K562 (cell line): ENCODE measurements at regions not wholly inside any gene's neighbourhood (a gene's known extent, or its start where the extent isn't known, plus 50 kb on each side); places are given as distances from the start of the nearest gene placed in this dataset.

Experiments
- ATAC-seq: fragments of 200-7000 bp; cut with Tn5 transposase; 3 replicates; pipeline ENCODE4 v1.9.1; 2020; ENCODE audit warnings: moderate library complexity
- BruUV-seq: library from RNA; stranded (reverse); fragments of 400-500 nt; replicated peaks from 2 replicates; lab custom pipeline; 2021; lab: Mats Ljungman, UMichigan
- CTCF ChIA-PET: fragments of 300-600 bp; formaldehyde crosslinking; extraction: SDS; loops from one replicate; lab custom pipeline; 2021; ENCODE audit warnings: low intra/inter-chr PET ratio; lab: Yijun Ruan, JAX
- POLR2A ChIA-PET: fragments of 300-600, 350-650 bp; sonication (Branson Sonifier 250); formaldehyde crosslinking; extraction: SDS; loops from one replicate; lab custom pipeline; 2021; ENCODE audit warnings: antibody characterized with exemption, inconsistent platforms; lab: Yijun Ruan, JAX
- DNase-seq, 4 experiments: peaks; one replicate each; pipeline versions ENCODE4 v3.0.0 to v3.0.0-alpha.2; 2011 to 2018; ENCODE audit warnings: low spot score in 3 of 4, mixed read lengths in 3 of 4; ENCODE audit errors: extremely low read depth in 1 of 4
- FAIRE-seq: peaks from 2 replicates; lab custom pipeline; 2011; peaks lifted over from hg19 to GRCh38; lab: Jason Lieb, UNC
- H2AFZ ChIP-seq: 2 replicates; pipeline ENCODE4 v1.6.0; 2011; ENCODE audit warnings: low read depth, low read length, control low read depth, inconsistent platforms
- H3K27ac ChIP-seq: fragments of 200-600 bp; 3 replicates; pipeline ENCODE4 v1.8.0; 2011; ENCODE audit warnings: low read depth, mild to moderate bottlenecking, control low read depth, inconsistent platforms, low read length, moderate library complexity, mixed read lengths; ENCODE audit errors: extremely low read depth
- H3K27me3 ChIP-seq, 2 experiments: fragments of 300-600 bp in 1 of 2; 2 replicates in 1 of 2; 3 replicates in 1 of 2; pipeline versions ENCODE4 v1.6.0 to v1.8.0; 2011; ENCODE audit warnings: inconsistent platforms in 2 of 2, low read length in 2 of 2, mild to moderate bottlenecking in 1 of 2, mixed read lengths in 1 of 2, moderate library complexity in 1 of 2; ENCODE audit not compliant: control insufficient read depth in 2 of 2, insufficient read depth in 2 of 2
- H3K36me3 ChIP-seq: fragments of 300-600 bp; 3 replicates; pipeline ENCODE4 v1.8.0; 2011; ENCODE audit warnings: mild to moderate bottlenecking, low read length, inconsistent platforms; ENCODE audit not compliant: control insufficient read depth, insufficient read depth
- H3K4me1 ChIP-seq, 2 experiments: fragments of 200-600 bp in 1 of 2; replicated peaks in 1 of 2; 2 replicates in 1 of 2; 3 replicates in 1 of 2; pipeline versions ENCODE4 v1.5.1 to v1.8.0; 2011; ENCODE audit warnings: inconsistent platforms in 2 of 2, low read length in 2 of 2, mild to moderate bottlenecking in 1 of 2, mixed read lengths in 1 of 2, moderate library complexity in 1 of 2; ENCODE audit not compliant: control insufficient read depth in 2 of 2, insufficient read depth in 2 of 2
- H3K4me2 ChIP-seq: 2 replicates; pipeline ENCODE4 v1.6.1; 2011; ENCODE audit warnings: low read length, control low read depth, inconsistent platforms, mixed read lengths; ENCODE audit not compliant: insufficient read depth
- H3K4me3 ChIP-seq: fragments of 200-600 bp; sonication (generic), shearing (Covaris generic); 2 replicates; pipeline ENCODE4 v1.5.1; 2016; ENCODE audit warnings: control low read depth, inconsistent platforms
- H3K79me2 ChIP-seq: fragments of 200-600 bp; 3 replicates; pipeline ENCODE4 v1.8.0; 2011; ENCODE audit warnings: low read length, inconsistent platforms; ENCODE audit not compliant: control insufficient read depth, insufficient read depth
- H3K9ac ChIP-seq, 2 experiments: 2 replicates each; pipeline versions ENCODE4 v1.6.0 to v1.6.1; 2011; ENCODE audit warnings: low read depth in 2 of 2, low read length in 2 of 2, control low read depth in 1 of 2, inconsistent platforms in 1 of 2, mild to moderate bottlenecking in 1 of 2, mixed read lengths in 1 of 2; ENCODE audit not compliant: insufficient read depth in 1 of 2
- H3K9me1 ChIP-seq: one replicate; pipeline ENCODE4 v1.6.0; 2011; ENCODE audit warnings: inconsistent platforms, mild to moderate bottlenecking, low read length, moderate library complexity; ENCODE audit not compliant: control insufficient read depth, insufficient read depth
- H3K9me3 ChIP-seq: replicated peaks from 2 replicates; pipeline ENCODE4 v1.5.1; 2011; ENCODE audit warnings: low read depth, low read length, inconsistent platforms; ENCODE audit not compliant: control insufficient read depth, insufficient read depth
- H4K20me1 ChIP-seq: replicated peaks from 2 replicates; pipeline ENCODE4 v1.6.1; 2011; ENCODE audit warnings: low read length, inconsistent platforms, mixed read lengths; ENCODE audit not compliant: control insufficient read depth, insufficient read depth
- BACH1 ChIP-seq: fragments of 200-800 bp; sonication (Bioruptor generic); IDR thresholded peaks from 2 replicates; pipeline ENCODE4 v1.6.1; 2016; ENCODE audit warnings: missing genetic modification characterization, missing compliant biosample characterization
- CEBPG ChIP-seq, 3 experiments: fragments of 200-800 bp in 1 of 3; sonication (Bioruptor generic) in 1 of 3; sonication (generic) in 1 of 3; formaldehyde crosslinking in 1 of 3; IDR thresholded peaks in 2 of 3; conservative IDR thresholded peaks in 1 of 3; 2 replicates each; pipeline versions ENCODE4 v1.6.1 to v1.8.0; 2016 to 2022; ENCODE audit warnings: missing compliant biosample characterization in 2 of 3, missing genetic modification characterization in 2 of 3, mild to moderate bottlenecking in 1 of 3, missing genetic modification reagents in 1 of 3
- NFATC3 ChIP-seq: fragments of 450-650 bp; IDR thresholded peaks from 2 replicates; pipeline ENCODE4 v1.6.1; 2017; ENCODE audit warnings: mild to moderate bottlenecking
- NFIX ChIP-seq: fragments of 250-450 bp; sonication (Bioruptor Pico); IDR thresholded peaks from 2 replicates; pipeline ENCODE4 v1.4.0; 2020; ENCODE audit warnings: low read depth, mild to moderate bottlenecking, moderate library complexity
- PTRF ChIP-seq: fragments of 450-650 bp; IDR thresholded peaks from 2 replicates; pipeline ENCODE4 v1.6.1; 2016; ENCODE audit warnings: mild to moderate bottlenecking, missing genetic modification characterization, missing compliant biosample characterization
- RFX1 ChIP-seq: fragments of 450-650 bp; IDR thresholded peaks from 2 replicates; pipeline ENCODE4 v1.6.1; 2016; ENCODE audit warnings: mild to moderate bottlenecking, moderate library complexity
- ZNF197 ChIP-seq: fragments of 200-800 bp; sonication (Bioruptor generic); IDR thresholded peaks from 2 replicates; pipeline ENCODE4 v1.6.1; 2016; ENCODE audit warnings: low read depth, missing genetic modification characterization, missing compliant biosample characterization
- WGBS: fragments of 100-300 bp; shearing (Covaris generic); methylation state at CpG from one replicate; pipeline ENCODE4 v1.1.6; 2016; ENCODE audit warnings: low coverage, mixed read lengths; ENCODE audit not compliant: insufficient coverage; ENCODE audit errors: missing lambda C conversion rate; 5-methylcytosine and 5-hydroxymethylcytosine counted together
- in situ Hi-C: fragments of 300-500 bp; cut with MboI; formaldehyde crosslinking; loops from 4 replicates; pipeline ENCODE4 v1.15.0; 2018; ENCODE audit warnings: inconsistent platforms, mixed read lengths
- intact Hi-C: fragments of 100-400 bp; cut with micrococcal nuclease; formaldehyde crosslinking; loops from 2 replicates; pipeline ENCODE4 v1.14.2; 2022
- TF ChIP-seq, protein P1 (sequence below): fragments of 250-450 bp; sonication (Bioruptor Pico); IDR thresholded peaks from 2 replicates; pipeline ENCODE4 v1.5.0; 2022; ENCODE audit warnings: mild to moderate bottlenecking

DNA sequence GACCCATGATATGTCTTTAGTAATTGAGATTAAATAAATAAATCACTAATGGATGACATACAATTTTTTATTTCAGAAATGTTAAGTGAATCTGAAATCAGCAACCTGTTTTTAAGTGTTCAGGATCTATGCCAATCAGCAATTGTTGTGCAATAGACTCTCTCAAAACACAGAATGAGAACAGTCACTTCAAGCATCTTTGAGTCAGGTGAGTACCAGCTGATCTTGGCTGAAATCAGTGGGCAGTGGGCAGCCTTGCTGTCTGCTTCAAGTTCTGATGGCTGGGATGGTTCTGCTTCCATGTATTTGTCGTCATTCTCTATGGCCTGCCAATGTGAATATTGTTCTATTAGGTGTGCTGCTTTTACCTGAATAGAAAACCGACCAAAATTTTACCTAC, 82.3 kb upstream of the NRG3 start:
- BruUV-seq: no TSS peak
- TF ChIP-seq CEBPG (CRISPR knock-in tag; IDR thresholded peaks at IDR 0.05) (no peak), CEBPG (tag; conservative IDR thresholded peaks at IDR 0.05 in 1 of 2, IDR thresholded peaks at IDR 0.05 in 1 of 2) (peak in 1 of 2 experiments; percentile 59; a peak in 2 of 4 replicates), PTRF (no peak)
- TF ChIP-seq, all 486 proteins: peak for 1
- no peak for ATAC-seq
- H3K27ac ChIP-seq: no peak overlapping the region
- in situ Hi-C loops: no loop called here
- no peaks in the 10 kb centered on the region for H3K9me3 ChIP-seq
- 0% methylated on average over 2 of the region's 2 CpGs for WGBS
- no peaks in the 10 kb centered on the region for H3K36me3 ChIP-seq
- ChIA-PET POLR2A (no interaction called here), CTCF (no interaction called here)
- H4K20me1 ChIP-seq: no peaks in the 10 kb centered on the region
- FAIRE-seq: no peak
- no peaks in the 10 kb centered on the region for H3K9me1 ChIP-seq
- H3K4me2 ChIP-seq: no peak overlapping the region
- H3K4me1 ChIP-seq: no peaks in the 10 kb centered on the region
- DNase-seq: no peak
- no peaks in the 10 kb centered on the region for H3K27me3 ChIP-seq
- no peak overlapping the region for H3K4me3 ChIP-seq
- H3K9ac ChIP-seq: no peak overlapping the region
- H3K79me2 ChIP-seq: no peaks in the 10 kb centered on the region
- H2AFZ ChIP-seq: no peak overlapping the region
- intact Hi-C loops: no loop called here

DNA sequence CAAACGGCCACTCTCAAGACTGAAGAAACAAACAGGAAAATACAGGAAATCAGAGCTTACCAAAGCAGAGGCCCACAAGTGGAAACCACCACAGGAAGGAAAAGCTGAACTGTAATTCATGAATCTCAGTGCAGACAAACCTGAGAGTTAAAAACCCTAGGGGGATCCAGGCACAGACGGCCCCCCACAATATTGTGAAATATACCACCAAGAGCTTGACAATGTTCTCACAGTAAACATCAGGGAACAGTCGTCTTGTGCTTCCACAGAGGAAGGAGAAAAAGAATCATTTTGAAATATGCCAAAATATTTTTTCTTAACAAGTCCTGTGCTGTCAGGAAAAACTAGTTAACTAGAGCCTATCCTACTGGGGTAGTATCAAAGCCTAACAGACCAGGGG, 68.2 kb upstream of the NRG3 start:
- 0% methylated on average over 3 of the region's 3 CpGs for WGBS
- ATAC-seq (no peak), FAIRE-seq (no peak)

More for the DNA sequence above, 68.2 kb upstream of the NRG3 start:
- Histone ChIP-seq H3K4me1 (no peaks in the 10 kb centered on the region), H3K36me3 (no peaks in the 10 kb centered on the region), H3K79me2 (no peaks in the 10 kb centered on the region), H3K27me3 (no peaks in the 10 kb centered on the region), H2AFZ (no peak overlapping the region), H3K9ac (no peak overlapping the region)
- in situ Hi-C loops: no loop called here
- CTCF ChIA-PET: no interaction called here
- BruUV-seq: no TSS peak
- no peak for TF ChIP-seq ZNF197 (CRISPR knock-in tag)
- no peak for TF ChIP-seq RFX1
- no peak for TF ChIP-seq NFIX (CRISPR knock-in tag)
- TF ChIP-seq, protein P1, sequence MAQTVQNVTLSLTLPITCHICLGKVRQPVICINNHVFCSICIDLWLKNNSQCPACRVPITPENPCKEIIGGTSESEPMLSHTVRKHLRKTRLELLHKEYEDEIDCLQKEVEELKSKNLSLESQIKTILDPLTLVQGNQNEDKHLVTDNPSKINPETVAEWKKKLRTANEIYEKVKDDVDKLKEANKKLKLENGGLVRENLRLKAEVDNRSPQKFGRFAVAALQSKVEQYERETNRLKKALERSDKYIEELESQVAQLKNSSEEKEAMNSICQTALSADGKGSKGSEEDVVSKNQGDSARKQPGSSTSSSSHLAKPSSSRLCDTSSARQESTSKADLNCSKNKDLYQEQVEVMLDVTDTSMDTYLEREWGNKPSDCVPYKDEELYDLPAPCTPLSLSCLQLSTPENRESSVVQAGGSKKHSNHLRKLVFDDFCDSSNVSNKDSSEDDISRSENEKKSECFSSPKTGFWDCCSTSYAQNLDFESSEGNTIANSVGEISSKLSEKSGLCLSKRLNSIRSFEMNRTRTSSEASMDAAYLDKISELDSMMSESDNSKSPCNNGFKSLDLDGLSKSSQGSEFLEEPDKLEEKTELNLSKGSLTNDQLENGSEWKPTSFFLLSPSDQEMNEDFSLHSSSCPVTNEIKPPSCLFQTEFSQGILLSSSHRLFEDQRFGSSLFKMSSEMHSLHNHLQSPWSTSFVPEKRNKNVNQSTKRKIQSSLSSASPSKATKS: no peak
- no peak for TF ChIP-seq BACH1 (tag)
- no peak for TF ChIP-seq NFATC3
- TF ChIP-seq, all 486 proteins: peak for 0
- no peaks in the 10 kb centered on the region for H3K9me1 ChIP-seq
- no peak overlapping the region for H3K4me2 ChIP-seq
- intact Hi-C loops: no loop called here
- no peak overlapping the region for H3K27ac ChIP-seq
- H3K9me3 ChIP-seq: no peaks in the 10 kb centered on the region; the same call in 1 of the 2 replicates
- no peak overlapping the region for H3K4me3 ChIP-seq
- no peak for DNase-seq
- H4K20me1 ChIP-seq: no peaks in the 10 kb centered on the region; the same call in 1 of the 2 replicates
- POLR2A ChIA-PET: no interaction called here
